ENCODE measurements at regions not wholly inside any gene's neighbourhood (a gene's known extent, or its start where the extent isn't known, plus 50 kb on each side); places are given as distances from the start of the nearest gene placed in this dataset.

DNA sequence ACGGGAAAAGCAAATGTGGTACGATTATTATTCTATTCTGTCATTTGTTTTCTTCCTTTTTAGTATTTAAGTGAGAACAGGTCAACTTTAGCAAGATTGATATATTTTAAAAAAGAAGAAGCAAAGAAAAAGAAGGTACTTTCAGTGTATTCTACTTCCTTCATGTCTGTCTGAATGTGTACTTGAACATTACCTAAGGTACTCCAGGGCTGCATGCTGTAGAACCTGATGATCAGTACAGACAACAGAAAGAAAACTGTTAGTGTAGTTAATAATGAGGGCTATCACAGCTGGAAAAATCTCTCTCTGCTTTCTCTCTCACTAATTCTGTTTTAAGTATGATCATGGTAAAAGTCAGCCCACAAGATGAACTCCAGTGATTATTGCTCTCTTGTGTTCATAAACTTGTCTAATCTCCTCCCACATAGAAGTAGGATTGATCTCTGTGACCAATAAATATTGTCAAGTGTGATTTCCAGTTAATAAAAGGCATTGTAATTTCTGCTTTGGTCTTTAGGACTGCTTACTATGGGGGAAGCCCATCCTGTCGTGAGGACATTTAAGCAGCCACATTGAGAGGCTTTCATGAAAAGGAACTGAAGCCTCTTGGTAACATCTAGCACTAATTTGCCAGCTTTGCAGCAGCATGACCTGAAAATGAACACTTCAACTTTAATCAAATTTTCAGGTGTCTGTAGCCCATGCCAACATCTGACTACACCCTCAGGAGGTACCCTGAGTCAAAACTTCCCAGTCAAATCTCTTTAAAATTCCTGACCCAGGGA is 864.0 kb upstream of the ACO1 start:
- TF ChIP-seq, protein P1, sequence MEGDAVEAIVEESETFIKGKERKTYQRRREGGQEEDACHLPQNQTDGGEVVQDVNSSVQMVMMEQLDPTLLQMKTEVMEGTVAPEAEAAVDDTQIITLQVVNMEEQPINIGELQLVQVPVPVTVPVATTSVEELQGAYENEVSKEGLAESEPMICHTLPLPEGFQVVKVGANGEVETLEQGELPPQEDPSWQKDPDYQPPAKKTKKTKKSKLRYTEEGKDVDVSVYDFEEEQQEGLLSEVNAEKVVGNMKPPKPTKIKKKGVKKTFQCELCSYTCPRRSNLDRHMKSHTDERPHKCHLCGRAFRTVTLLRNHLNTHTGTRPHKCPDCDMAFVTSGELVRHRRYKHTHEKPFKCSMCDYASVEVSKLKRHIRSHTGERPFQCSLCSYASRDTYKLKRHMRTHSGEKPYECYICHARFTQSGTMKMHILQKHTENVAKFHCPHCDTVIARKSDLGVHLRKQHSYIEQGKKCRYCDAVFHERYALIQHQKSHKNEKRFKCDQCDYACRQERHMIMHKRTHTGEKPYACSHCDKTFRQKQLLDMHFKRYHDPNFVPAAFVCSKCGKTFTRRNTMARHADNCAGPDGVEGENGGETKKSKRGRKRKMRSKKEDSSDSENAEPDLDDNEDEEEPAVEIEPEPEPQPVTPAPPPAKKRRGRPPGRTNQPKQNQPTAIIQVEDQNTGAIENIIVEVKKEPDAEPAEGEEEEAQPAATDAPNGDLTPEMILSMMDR (IDR thresholded peaks at IDR 0.05), result no peak
- TF ChIP-seq POLR2A (IDR thresholded peaks at IDR 0.05), result no peak
